ENCODE measurements at regions not wholly inside any gene's neighbourhood (a gene's known extent, or its start where the extent isn't known, plus 50 kb on each side); places are given as distances from the start of the nearest gene placed in this dataset.

GRCh38 chr2:118320196-118320595 is 231.9 kb downstream of the INSIG2 start:
- no peak for TF ChIP-seq POLR2A (IDR thresholded peaks at IDR 0.05; ENCODE audit: low read length)
- no peak for TF ChIP-seq GATA1 (IDR thresholded peaks at IDR 0.05; ENCODE audit: low read depth, low read length)
